GM18519 (cell line): ENCODE measurements at regions not wholly inside any gene's neighbourhood (a gene's known extent, or its start where the extent isn't known, plus 50 kb on each side); places are given as distances from the start of the nearest gene placed in this dataset.
"Not testable (repeated sequence)": the region's sequence is repeated elsewhere in the genome, so short reads cannot be mapped to it uniquely, and the experiment has no call there.

Experiments
- ATAC-seq: cut with Tn5 transposase; IDR thresholded peaks from one replicate; pipeline ENCODE4 v1.9.1; 2021; ENCODE audit warnings: mild to moderate bottlenecking, moderate library complexity; ENCODE audit not compliant: unreplicated experiment, low FRiP score

GRCh38 chr5:136638084-136638483 is 272.7 kb upstream of the TRPC7 start:
- ATAC-seq: no peak

GRCh38 chr5:136636001-136636400 is 270.7 kb upstream of the TRPC7 start:
- ATAC-seq: no peak

GRCh38 chr5:136631186-136631585 is 265.8 kb upstream of the TRPC7 start:
- no peak for ATAC-seq

GRCh38 chr5:136629125-136629792 is 263.9 kb upstream of the TRPC7 start:
- ATAC-seq: no peak

- ATAC-seq: no peak
Observed at GRCh38 chr5:136626531-136626930, 261.2 kb upstream of the TRPC7 start.

GRCh38 chr5:136622747-136623146 is 257.4 kb upstream of the TRPC7 start:
- no peak for ATAC-seq

GRCh38 chr5:136621743-136622142 is 256.4 kb upstream of the TRPC7 start:
- ATAC-seq: no peak

- ATAC-seq: no peak
Observed at GRCh38 chr5:136620621-136621020, 255.3 kb upstream of the TRPC7 start.

- no peak for ATAC-seq
Observed at GRCh38 chr5:136620016-136620419, 254.7 kb upstream of the TRPC7 start.

- ATAC-seq: no peak
Observed at GRCh38 chr5:136619556-136619955, 254.2 kb upstream of the TRPC7 start.

GRCh38 chr5:136615251-136616119 is 250.1 kb upstream of the TRPC7 start:
- ATAC-seq: no peak

GRCh38 chr5:136613230-136613629 is 247.9 kb upstream of the TRPC7 start:
- no peak for ATAC-seq

- no peak for ATAC-seq
Observed at GRCh38 chr5:136605638-136606037, 240.3 kb upstream of the TRPC7 start.

GRCh38 chr5:136600306-136600705 is 235.0 kb upstream of the TRPC7 start:
- no peak for ATAC-seq

GRCh38 chr5:136598802-136599404 is 233.6 kb upstream of the TRPC7 start:
- ATAC-seq: no peak

GRCh38 chr5:136594416-136594815 is 229.1 kb upstream of the TRPC7 start:
- ATAC-seq: no peak

GRCh38 chr5:136590581-136590980 is 225.2 kb upstream of the TRPC7 start:
- ATAC-seq: no peak

- no peak for ATAC-seq
Observed at GRCh38 chr5:136586196-136586595, 220.9 kb upstream of the TRPC7 start.

- no peak for ATAC-seq
Observed at GRCh38 chr5:136584474-136584873, 219.1 kb upstream of the TRPC7 start.

- no peak for ATAC-seq
Observed at GRCh38 chr5:136579238-136579637, 213.9 kb upstream of the TRPC7 start.

GRCh38 chr5:136569875-136570274 is 204.5 kb upstream of the TRPC7 start:
- ATAC-seq: not testable (repeated sequence)
